Fibroblast of skin of right quadriceps (primary cell): ENCODE measurements at regions not wholly inside any gene's neighbourhood (a gene's known extent, or its start where the extent isn't known, plus 50 kb on each side); places are given as distances from the start of the nearest gene placed in this dataset.
"Not testable (repeated sequence)": the region's sequence is repeated elsewhere in the genome, so short reads cannot be mapped to it uniquely, and the experiment has no call there.

Experiments
- DNase-seq: peaks from one replicate; pipeline ENCODE4 v3.0.0-alpha.2; 2013

DNA sequence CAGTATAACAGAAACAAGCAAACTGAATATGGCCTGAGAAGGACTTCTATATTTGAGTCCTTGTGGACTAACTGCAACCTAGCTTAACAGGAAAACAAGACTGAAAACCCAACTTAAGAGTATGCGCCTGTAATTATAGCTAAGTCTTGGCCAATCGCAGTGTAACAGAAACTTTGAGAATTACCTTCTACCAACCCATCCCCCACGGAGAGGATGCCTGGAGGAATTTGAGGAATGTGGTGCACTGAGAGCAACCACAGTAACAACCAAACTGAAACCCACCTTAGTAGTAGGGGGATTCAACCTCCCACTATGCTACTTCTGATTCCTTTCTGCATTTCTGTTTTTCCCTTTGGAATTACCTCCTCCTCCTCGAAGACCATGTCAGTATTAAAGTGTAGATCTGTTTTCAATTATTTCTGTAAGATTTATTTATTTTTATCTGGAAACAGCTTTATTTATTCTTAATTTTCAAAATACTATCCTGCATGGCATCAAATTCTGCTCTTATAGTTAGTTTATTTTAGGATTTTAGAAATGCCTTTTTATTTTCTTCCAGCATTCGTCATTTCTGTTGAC, 393.6 kb downstream of the KCNA4 start:
- DNase-seq = peak; percentile 9

DNA sequence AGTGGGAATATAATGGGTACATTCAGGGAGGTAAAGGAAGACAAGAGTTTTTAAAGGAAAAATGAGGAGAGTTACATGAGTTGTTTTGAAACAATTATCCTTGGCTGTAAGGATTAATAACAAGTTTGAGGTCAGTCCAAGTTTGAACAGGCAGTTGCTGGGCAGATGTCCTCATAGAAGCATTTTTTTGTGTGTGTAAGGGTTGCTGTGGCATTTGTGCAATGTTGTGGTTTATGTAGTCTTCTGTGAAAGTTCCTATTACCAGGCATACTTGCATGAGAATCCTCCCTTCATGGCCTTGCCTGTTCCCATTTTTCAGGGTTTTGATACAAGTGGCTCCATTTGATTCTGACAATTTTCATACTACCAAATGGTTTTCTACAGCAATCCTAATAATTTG, 400.2 kb downstream of the KCNA4 start:
- peak; percentile 64 for DNase-seq

DNA sequence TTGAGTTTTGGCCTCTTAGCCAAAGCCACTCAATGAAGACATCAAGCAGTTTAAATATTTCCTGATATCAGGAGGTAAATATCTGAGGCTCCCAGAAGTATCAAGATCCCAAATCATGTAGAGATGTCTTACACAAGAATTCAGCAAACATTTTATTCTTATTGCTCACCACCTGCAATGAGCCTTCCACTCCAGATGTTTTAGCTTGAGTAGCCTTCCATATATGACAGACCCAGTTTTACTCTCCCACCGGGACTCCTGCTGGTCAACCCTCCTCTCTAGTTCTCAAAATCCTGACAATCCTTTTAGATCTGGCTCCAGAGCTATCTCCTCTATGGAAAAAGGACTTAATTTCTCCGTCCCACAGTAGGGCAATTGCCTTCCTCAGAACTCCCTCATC, 404.4 kb downstream of the KCNA4 start:
- DNase-seq = peak; percentile 3

DNA sequence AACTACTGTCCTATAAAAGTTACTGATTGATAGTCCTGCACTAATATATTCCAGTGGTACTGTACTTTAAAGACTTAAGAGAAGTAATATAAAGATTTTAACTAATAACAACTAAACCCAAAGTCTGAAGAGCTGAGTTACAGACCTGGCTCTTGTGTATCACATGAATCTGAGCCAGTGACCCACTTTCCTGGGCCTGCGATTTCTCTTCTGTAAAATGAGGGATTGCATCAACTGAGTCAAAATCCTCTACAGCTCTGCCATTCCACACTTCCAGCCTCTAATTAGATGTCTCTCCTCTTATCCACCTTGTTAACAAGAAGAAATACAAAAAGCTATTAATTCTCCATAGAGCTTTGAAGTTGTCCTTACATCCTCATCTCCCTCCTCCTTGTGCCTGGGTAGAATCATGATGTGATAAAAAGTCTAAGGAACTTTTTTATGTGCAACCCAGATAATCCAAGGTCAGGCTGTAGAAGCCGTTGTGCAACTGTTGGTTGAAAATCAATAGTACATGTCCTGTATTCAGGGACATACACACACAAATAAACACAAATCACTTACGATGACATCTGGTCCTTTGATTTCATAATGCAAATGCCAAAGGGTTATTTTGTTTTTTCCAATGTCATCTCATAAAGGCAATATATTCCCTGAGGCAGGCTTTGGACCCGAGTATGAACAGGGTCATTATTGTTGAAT, 410.3 kb downstream of the KCNA4 start:
- no peak for DNase-seq

DNA sequence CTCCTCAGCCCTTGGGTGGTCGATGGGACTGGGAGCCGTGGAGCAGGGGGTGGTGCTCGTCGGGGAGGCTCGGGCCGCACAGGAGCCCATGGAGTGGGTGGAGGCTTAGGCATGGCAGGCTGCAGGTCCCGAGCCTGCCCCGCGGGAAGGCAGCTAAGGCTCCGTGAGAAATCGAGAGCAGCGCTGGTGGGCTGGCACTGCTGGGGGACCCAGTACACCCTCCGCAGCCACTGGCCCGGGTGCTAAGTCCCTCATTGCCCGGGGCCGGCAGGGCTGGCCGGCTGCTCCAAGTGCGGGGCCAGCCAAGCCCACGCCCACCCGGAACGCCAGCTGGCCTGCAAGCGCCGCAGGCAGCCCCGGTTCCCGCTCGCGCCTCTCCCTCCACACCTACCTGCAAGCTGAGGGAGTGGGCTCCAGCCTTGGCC, 416.7 kb downstream of the KCNA4 start:
- not testable (repeated sequence) for DNase-seq

DNA sequence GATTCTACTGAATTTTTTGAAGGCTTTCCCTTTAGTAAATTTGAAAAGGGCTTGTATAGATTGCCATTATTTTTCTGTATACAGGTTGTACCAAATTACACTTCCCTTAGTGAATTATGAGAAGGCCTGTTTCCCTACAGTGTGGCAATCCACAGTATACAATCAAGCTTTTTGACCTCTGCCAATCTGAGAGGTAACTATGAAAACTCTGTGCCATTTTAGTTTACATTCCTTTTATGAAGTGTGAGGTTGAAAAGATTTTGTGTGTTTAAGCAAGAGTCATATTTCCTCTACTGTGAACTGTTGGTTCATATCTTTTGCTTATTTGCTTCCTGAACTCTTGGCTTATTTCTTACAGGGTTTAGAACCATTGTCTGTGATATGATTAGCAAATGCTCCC, 432.5 kb downstream of the KCNA4 start:
- no peak for DNase-seq

DNA sequence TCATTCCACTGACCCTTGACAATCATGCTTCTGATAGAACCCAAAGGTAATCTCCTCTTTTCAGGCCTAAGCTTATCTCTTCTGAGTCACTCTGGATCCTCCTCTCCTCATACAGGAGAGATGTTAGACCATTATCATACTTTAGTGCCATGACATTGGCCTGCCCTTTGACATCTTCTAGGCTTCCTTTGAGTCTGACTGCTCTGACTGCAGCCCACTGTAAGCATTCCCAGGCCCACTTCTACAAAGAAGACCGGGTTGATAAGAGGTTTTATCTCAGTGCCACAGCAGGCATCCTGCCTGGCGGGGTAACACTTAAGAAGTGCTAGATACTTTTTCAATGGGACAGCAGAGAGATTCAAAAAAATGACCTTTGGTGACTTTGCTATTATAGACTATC, 438.0 kb downstream of the KCNA4 start:
- no peak for DNase-seq

DNA sequence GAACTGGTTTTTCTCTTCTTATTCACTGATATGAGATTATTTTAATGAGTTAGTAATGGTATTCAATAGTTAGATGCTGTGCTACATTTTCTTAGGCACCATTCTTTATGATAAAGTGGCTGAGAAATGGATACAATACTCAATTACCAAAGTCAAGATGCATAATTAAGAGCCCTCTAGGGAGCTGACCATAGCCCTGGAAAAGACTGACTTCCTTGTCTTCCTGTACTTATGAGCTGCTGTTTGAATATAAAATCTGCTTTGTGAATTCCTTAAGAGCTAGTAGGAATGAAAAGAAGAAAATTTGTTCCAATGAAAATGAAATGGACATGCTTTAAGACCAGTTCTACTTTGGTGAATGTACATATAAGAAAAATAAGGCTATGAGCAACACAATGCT, 452.3 kb downstream of the KCNA4 start:
- no peak for DNase-seq

DNA sequence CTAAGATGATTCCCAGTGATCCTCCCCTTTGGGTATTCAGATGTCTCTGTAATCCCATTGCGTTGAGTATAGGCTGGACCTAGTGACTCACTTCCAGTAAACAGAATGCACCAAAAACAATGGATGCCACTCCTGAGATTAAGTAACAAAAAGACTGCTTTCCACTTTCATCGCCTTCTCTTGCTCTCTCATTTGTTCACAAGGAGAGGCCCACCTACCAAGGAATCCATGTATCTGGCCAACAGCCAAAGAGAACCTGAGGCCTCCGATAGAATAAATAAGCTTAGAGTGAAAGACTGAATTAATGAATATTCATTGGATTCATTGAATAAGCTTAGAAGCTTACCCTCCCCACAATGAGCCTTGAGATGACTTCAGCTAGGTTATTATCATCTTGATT, 454.6 kb downstream of the KCNA4 start:
- no peak for DNase-seq

DNA sequence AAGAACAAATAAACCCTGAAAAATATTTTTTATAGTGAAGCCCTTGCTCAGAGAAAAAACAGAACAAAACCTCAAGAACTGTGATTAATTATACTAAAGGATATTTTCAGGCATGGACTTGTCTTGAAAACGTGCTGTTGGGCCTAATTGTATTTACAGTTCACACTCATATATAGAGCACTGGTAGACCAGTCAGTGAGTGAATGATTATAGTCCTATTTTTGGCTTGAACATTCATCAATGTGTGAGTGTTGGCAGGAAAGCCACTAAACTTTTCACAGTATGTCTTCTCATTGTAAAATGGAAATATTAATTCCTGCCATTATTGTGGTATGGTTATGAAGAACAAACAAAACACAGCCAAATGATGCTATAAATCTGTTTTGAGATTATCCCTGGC, 462.8 kb downstream of the KCNA4 start:
- no peak for DNase-seq

DNA sequence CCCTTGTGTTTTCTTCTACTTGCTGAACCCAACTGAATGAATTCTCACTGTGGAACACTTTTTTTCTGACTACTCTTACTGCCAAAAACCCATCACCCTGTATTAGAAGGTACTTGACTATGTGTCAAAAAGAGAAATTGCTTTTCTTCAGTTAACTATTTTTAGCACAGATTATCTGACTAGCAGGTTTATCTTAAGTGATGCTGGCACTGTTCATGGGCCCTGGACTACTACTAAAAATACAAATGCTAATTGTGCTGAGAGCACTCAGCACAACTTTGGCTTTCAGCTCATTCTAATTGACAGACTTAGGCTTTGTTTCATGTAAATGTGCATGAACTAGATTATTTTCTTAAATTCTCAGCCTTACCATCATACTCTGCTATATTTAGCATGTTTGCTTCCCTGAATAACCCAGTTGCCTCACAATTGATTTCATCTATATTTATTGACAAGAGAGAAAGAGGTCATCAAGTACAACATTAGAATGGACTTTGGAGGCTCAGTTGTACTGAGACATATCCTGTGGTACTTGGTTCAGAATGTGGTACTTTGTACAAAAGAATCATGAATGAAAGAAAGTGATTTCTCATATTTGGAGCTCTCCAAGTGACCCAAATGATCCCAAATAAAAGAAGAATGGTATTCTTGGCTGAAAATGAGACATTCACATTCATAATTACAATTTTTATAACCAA, 478.3 kb downstream of the KCNA4 start:
- DNase-seq = no peak

DNA sequence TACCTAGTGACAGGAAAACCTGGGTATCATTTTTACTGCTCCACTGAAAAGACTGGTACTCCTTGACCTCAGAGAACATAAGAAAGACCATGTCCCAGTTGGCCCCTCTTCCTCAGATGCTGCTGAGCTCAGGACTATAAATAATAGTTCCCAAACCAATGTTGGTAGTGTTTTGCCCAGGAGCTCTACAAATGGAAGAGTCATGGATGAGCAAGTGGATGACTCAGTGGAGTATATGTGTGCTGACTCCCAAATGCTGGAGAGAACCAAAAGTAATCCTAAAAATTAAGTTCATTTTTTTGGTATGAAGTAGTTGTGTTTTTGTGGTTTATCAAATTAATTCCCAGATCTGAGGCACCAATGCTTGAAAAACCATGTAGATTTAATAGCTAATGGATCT, 482.0 kb downstream of the KCNA4 start:
- DNase-seq = peak; percentile 63

DNA sequence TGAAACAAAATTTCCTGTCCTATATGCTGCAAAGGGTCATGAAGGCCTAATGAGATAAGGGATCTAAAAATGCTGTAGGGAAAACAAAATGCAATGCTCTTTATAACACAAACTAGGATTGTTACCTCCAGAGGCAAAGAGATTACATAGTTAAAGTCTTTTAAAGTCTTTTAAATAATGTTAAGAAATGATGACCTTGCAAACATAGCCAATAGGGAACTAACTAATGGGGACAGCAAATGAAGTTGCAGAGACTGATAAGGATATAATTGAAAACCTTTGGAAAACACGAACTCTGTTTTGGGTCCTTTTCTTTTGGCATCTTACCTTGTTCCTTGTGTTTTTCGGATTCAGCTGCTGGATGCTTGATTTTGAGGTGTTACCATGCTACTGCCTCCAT, 485.9 kb downstream of the KCNA4 start:
- no peak for DNase-seq

DNA sequence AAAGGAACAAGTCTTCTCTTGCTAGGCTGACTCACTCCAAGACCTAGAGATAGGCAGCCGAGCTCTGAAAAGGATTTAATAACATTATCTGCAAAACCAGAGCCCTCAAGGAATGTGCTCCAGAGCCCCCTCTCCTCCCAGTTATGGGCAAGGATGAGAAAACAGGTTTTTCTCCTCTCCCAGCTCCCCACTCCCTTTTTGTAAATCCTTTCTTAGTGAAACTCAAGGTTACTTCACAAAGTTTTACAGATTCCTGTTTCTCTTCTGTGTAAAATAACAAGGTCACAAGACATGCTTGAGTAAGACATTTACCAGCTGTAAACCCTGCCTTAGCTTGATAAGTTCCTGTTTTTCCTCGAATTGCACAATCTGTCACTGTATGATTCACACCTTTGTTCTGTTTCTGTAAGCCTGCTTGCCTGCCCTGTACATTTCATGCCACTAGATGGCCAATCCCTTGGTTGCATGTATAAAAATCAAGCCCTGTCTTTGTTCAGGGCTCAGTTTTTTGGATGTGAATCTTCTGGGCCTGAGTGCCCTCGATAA, 489.4 kb downstream of the KCNA4 start:
- DNase-seq = peak; percentile 64

DNA sequence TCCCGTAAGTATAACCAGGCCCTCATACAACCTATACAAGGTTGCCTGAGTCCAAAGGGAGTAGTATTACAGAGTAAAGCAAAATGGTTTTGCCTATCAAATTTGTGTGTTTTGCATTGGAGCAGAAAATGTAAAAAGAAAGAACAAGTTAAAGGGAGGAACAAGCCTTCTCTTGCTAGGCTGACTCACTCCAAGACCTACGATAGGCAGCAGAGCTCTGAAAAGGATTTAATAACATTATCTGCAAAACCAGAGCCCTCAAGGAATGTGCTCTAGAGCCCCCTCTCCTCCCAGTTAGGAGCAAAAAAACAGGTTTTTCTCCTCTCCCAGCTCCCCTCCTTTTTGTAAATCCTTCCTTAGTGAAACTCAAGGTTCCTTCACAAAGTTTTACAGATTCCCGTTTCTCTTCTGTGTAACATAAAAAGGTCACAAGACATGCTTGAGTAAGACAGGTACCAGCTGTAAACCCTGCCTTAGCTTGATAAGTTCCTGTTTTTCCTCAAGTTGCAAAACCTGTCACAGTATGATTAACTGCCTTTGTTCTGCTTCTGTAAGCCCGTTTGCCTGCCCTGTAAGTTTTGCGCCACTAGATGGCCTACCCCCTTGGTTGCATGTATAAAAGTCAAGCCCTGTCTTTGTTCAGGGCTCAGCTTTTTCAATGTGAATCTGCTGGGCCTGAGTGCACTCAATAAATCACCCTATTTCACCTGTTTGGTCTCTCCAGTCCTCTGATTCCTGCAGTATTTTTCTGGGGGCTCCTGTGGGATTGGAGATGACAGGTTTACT, 498.2 kb downstream of the KCNA4 start:
- no peak for DNase-seq

DNA sequence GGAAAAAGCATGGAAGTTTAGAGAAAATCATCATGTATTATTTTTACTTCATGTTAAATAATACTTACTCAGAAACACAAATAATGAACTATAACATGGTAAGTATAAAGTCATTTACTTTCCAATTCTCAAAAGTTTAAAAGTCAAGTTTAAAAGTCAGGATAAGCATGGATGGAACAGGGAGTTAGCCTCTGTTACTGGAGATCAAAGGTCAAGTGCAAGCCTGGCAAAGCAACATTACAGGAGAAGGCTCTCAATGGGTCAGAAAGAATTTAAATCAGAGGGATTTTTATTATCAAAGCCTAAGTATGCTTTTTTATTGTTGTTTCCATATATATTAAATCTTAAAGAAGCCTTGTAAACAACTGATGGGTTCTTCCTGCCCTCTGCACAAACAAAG, 505.4 kb downstream of the KCNA4 start:
- no peak for DNase-seq

DNA sequence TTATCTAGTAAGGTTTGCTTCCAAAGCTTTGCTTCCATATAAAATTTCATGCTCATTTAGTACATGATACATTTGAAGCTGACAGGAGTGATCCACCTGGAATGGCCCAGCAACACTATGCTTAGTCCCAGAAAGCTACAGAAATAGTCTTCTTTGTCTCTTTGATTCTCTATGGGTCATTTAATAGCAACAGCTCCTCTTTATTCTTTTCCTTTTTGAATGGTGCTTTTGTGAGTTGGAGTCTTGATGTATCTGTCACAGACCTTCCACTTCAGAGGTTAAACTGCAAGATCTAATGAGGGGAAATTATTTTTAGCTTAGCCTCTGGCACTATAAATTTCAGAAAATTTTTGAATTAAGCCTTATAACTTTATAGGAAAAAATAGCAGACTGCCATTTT, 509.5 kb downstream of the KCNA4 start:
- no peak for DNase-seq

DNA sequence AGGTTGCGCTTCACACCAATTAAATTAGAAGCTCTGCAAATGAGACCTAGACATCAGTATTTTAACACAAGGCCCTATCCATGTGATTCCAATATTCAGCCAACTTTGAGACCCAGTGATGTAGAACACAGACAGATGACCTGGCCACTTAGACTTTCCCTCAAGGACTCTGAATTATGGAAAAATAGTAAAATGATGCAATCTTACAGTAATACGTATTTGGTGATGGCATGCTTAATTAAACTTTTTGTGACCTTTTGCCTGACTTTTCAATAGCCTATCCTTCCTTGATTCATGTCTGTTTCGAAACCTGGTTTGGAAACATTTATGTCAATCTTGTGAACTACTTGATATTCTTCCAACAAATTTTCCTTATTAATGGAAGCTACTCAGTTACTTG, 521.2 kb downstream of the KCNA4 start:
- DNase-seq = peak; percentile 10

DNA sequence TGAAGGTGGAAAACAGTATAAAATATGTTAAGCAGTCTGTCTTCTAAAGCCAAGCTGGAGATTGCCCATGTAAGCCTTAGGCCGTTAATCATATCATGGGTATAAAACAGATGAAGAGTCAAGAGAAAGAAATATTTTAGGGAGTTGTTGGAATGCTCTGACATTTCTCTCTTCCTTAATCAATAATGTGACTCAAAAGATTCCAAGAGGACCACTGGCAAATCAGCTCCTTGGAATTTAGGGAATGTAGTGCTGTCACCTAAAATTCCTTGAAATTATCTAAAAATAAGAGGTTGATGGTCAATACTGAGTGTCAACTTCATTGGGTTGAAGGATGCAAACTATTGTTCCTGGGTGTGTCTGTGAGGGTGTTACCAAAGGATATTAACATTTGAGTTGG, 525.9 kb downstream of the KCNA4 start:
- DNase-seq = peak; percentile 8

DNA sequence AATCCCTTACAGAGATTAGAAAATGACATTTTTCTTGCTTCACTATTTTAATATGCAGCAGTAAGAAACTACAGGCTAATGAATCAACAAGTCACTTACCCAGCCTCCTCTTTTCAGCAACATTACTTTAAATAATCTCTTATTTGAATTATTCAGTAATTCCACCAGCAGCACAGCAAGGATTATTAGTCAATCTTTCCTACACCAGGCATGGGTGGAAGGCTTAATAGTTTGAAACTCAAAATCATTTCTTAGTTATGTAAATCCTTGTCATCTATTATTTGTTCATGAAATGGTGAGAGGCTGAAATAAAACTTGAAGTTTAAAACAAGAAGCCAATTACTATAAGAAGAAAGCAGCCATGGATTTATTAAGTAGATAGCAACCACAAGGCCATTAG, 530.5 kb downstream of the KCNA4 start:
- DNase-seq = no peak

DNA sequence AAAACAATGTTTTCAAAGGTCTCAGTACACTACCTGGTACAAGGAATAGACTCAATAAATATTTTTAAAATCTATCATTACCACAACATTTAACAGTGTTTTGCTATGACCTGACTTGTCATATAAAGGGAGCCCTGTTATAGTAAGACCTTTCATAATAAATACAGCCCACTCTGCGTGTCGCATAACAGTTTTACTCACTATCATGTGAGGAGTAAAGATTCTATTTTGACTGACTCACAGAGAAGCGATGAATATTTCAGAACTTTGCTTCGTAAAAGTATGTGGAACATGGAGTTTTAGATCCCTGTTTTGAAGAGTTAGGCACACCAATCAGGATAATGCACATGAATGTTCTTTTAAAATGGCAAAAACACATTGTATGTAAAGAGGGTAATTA, 531.2 kb downstream of the KCNA4 start:
- DNase-seq = no peak

DNA sequence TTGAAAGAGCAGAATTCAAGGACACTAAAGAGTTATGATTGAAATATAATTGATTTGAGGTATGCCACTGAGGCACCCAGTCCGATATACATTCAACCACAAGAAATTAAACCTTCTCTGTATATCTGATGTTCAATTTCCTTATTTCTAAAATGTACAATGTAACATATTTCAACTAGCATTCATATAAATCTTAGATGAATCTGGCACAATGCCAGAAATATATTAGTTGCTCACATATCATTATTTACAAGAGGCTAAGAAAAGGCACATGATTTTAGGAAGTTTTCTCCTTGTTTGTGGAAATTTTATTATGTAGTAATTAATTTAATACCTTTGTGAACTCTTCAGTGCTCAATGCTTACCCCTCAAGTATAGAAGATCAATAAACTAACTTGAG, 532.3 kb downstream of the KCNA4 start:
- no peak for DNase-seq

DNA sequence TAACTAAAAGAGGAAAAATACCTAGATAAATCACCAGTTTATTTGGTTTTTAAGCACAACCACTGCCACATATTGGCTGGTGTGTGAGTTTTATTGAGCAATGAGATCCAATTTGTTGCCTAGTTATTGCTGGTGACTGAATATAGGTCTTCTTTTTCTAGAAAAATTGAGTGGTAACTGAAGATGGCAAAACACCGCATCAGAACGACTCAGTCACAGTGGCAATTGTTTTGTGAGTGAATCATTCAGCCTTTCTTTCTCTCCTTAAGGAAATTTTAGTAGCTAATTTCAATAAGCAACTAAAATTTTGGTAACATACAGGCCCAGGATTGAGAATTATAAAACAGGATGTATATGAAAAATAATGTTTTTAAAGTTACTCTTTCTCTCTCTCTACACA, 533.0 kb downstream of the KCNA4 start:
- DNase-seq = no peak
